GM19463 (cell line): ENCODE measurements at regions not wholly inside any gene's neighbourhood (a gene's known extent, or its start where the extent isn't known, plus 50 kb on each side); places are given as distances from the start of the nearest gene placed in this dataset.

Experiments
- ATAC-seq: cut with Tn5 transposase; IDR thresholded peaks from one replicate; pipeline ENCODE4 v1.9.1; 2021; ENCODE audit warnings: mild to moderate bottlenecking, moderate library complexity; ENCODE audit not compliant: unreplicated experiment

- ATAC-seq: no peak
Observed at GRCh38 chr20:43804781-43805180, 78.0 kb upstream of the GTSF1L start.

- ATAC-seq: no peak
Observed at GRCh38 chr20:43803276-43803675, 76.5 kb upstream of the GTSF1L start.

- ATAC-seq: no peak
Observed at GRCh38 chr20:43800186-43800585, 73.4 kb upstream of the GTSF1L start.

- ATAC-seq: no peak
Observed at GRCh38 chr20:43799741-43800140, 72.9 kb upstream of the GTSF1L start.

GRCh38 chr20:43799150-43799711 is 72.4 kb upstream of the GTSF1L start:
- no peak for ATAC-seq

- ATAC-seq: no peak
Observed at GRCh38 chr20:43798291-43799149, 71.7 kb upstream of the GTSF1L start.

- ATAC-seq: no peak
Observed at GRCh38 chr20:43794326-43794725, 67.5 kb upstream of the GTSF1L start.

- no peak for ATAC-seq
Observed at GRCh38 chr20:43789593-43789992, 62.8 kb upstream of the GTSF1L start.

GRCh38 chr20:43787937-43788336 is 61.1 kb upstream of the GTSF1L start:
- no peak for ATAC-seq

- ATAC-seq: no peak
Observed at GRCh38 chr20:43786885-43787284, 60.1 kb upstream of the GTSF1L start.

GRCh38 chr20:43781215-43781614 is 54.4 kb upstream of the GTSF1L start:
- no peak for ATAC-seq

GRCh38 chr20:43778375-43778774 is 51.6 kb upstream of the GTSF1L start:
- no peak for ATAC-seq

GRCh38 chr20:43776691-43777090 is 49.9 kb upstream of the GTSF1L start:
- no peak for ATAC-seq
